ENCODE measurements at regions not wholly inside any gene's neighbourhood (a gene's known extent, or its start where the extent isn't known, plus 50 kb on each side); places are given as distances from the start of the nearest gene placed in this dataset.
"Not testable (repeated sequence)": the region's sequence is repeated elsewhere in the genome, so short reads cannot be mapped to it uniquely, and the experiment has no call there.

- Histone ChIP-seq H3K4me3 (no peak overlapping the region), H3K27ac (no peak overlapping the region)
Observed at GRCh38 chr12:127118251-127118650, 1148.7 kb upstream of the TMEM132C start.

GRCh38 chr12:127119600-127120140, 1147.3 kb upstream of the TMEM132C start:
- Histone ChIP-seq H3K27ac (no peak overlapping the region), H3K4me3 (no peak overlapping the region)

- no peak overlapping the region for H3K27ac ChIP-seq
- H3K4me3 ChIP-seq = no peak overlapping the region
Observed at GRCh38 chr12:127120851-127121250, 1146.1 kb upstream of the TMEM132C start.

- Histone ChIP-seq H3K27ac (no peak overlapping the region), H3K4me3 (no peak overlapping the region)
Observed at GRCh38 chr12:127121494-127122084, 1145.4 kb upstream of the TMEM132C start.

GRCh38 chr12:127125607-127126259, 1141.2 kb upstream of the TMEM132C start:
- Histone ChIP-seq H3K27ac (peak overlapping the region in 12 of 21 experiments; percentile 14 to 84 (median 60)), H3K4me3 (no peak overlapping the region)

GRCh38 chr12:127126260-127126628, 1140.7 kb upstream of the TMEM132C start:
- Histone ChIP-seq H3K27ac (peak overlapping the region in 16 of 21 experiments; percentile 14 to 84 (median 60)), H3K4me3 (no peak overlapping the region)

GRCh38 chr12:127127897-127128296, 1139.1 kb upstream of the TMEM132C start:
- no peak overlapping the region for H3K4me3 ChIP-seq
- no peak overlapping the region for H3K27ac ChIP-seq

GRCh38 chr12:127130506-127131124, 1136.4 kb upstream of the TMEM132C start:
- no peak overlapping the region for H3K4me3 ChIP-seq
- no peak overlapping the region for H3K27ac ChIP-seq

GRCh38 chr12:127133675-127134335, 1133.2 kb upstream of the TMEM132C start:
- Histone ChIP-seq H3K4me3 (no peak overlapping the region), H3K27ac (no peak overlapping the region)

- H3K4me3 ChIP-seq, H3K27ac ChIP-seq: not testable (repeated sequence)
Observed at GRCh38 chr12:127140864-127141484, 1126.0 kb upstream of the TMEM132C start.

GRCh38 chr12:127143020-127143419, 1124.0 kb upstream of the TMEM132C start:
- Histone ChIP-seq H3K27ac (no peak overlapping the region), H3K4me3 (no peak overlapping the region)

- Histone ChIP-seq H3K27ac (no peak overlapping the region), H3K4me3 (no peak overlapping the region)
Observed at GRCh38 chr12:127144770-127145169, 1122.2 kb upstream of the TMEM132C start.

GRCh38 chr12:127145241-127145928, 1121.6 kb upstream of the TMEM132C start:
- peak overlapping the region in 8 of 21 experiments; percentile 25 to 77 (median 68) for H3K27ac ChIP-seq
- H3K4me3 ChIP-seq = peak overlapping the region; percentile 35 to 50 (median 39)

GRCh38 chr12:127145929-127146789, 1120.8 kb upstream of the TMEM132C start:
- Histone ChIP-seq H3K4me3 (peak overlapping the region; percentile 35 to 50 (median 39)), H3K27ac (peak overlapping the region in 18 of 21 experiments; percentile 25 to 78 (median 60))

GRCh38 chr12:127146991-127147718, 1119.8 kb upstream of the TMEM132C start:
- Histone ChIP-seq H3K27ac (no peak overlapping the region), H3K4me3 (no peak overlapping the region)

GRCh38 chr12:127147724-127148123, 1119.2 kb upstream of the TMEM132C start:
- Histone ChIP-seq H3K4me3 (no peak overlapping the region), H3K27ac (no peak overlapping the region)

- Histone ChIP-seq H3K4me3 (no peak overlapping the region), H3K27ac (no peak overlapping the region)
Observed at GRCh38 chr12:127148318-127148717, 1118.7 kb upstream of the TMEM132C start.

Data from skin epidermis (tissue), 12 donors.